ENCODE measurements at regions not wholly inside any gene's neighbourhood (a gene's known extent, or its start where the extent isn't known, plus 50 kb on each side); places are given as distances from the start of the nearest gene placed in this dataset.

DNA sequence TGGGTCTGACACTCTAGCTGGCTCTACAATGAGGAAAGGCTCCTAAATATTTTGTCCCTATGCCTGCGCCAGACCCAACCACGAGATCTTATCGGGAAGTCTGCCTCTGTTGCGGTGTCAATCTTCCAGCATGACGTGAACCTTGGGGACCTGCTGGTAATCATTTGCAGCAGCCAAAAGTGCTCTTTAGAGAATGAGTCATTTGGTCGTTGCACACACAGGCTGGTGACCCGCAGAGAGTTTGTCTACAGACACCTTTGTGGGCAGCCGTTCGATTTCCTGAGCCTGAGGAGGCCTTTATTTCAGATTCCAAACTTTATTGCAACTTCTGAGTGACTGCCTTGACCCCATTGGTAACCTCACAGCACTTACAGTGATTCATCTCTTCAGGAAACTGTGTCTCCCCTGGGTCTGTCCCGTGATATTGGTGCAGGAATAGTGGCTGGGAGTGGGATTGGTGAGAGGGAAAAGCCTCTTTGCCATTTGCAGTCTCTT, 326.1 kb downstream of the NSG2 start (continued):
- TF ChIP-seq, protein P1, sequence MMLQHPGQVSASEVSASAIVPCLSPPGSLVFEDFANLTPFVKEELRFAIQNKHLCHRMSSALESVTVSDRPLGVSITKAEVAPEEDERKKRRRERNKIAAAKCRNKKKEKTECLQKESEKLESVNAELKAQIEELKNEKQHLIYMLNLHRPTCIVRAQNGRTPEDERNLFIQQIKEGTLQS (IDR thresholded peaks at IDR 0.05): no peak

DNA sequence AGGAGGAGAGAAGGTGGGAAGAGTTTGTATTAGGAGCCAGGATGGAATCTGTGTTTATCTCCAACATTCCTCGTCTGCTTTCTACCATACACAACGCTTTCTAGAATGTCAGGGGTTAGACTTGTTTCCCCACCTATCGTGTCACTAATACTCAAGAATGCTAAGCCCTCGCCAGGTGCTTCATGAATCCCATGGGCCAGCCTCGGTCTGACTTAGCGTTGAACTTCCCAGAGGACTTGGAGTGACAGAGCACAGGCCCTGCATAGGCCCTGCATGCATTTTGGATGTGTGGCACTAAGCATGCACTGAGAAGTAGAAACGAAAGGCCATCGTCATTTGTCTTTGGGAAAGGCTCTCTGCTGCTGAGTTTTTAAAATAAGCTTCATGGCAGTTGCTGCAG, 328.7 kb downstream of the NSG2 start:
- no peak for TF ChIP-seq ELF1 (IDR thresholded peaks at IDR 0.05; ENCODE audit: borderline replicate concordance, low read depth)
- no peak for TF ChIP-seq POLR2A (IDR thresholded peaks at IDR 0.05; ENCODE audit: borderline replicate concordance, extremely low read depth, insufficient read depth, insufficient read length)
- no peak for TF ChIP-seq CEBPB (IDR thresholded peaks at IDR 0.05; ENCODE audit: low read depth)
- TF ChIP-seq, protein P2, sequence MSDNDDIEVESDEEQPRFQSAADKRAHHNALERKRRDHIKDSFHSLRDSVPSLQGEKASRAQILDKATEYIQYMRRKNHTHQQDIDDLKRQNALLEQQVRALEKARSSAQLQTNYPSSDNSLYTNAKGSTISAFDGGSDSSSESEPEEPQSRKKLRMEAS (IDR thresholded peaks at IDR 0.05): no peak
- TF ChIP-seq SRF (IDR thresholded peaks at IDR 0.05; ENCODE audit: low read depth): no peak
- Histone ChIP-seq H3K9me3 (ENCODE audit: control insufficient read depth in 1 of 2, insufficient read depth in 1 of 2, low read depth in 1 of 2, low read length in 2 of 2) (no peaks in the 10 kb centered on the region), H3K4me1 (ENCODE audit: control insufficient read depth in 1 of 2, insufficient read depth in 2 of 2, low read length in 2 of 2) (peaks cover 16 to 19% of the 10 kb centered on the region in 2 experiments), H3K9me2 (ENCODE audit: insufficient read depth) (no peaks in the 10 kb centered on the region), H2AFZ (ENCODE audit: low read depth, low read length, poor library complexity, severe bottlenecking) (no peak overlapping the region), H4K20me1 (ENCODE audit: insufficient read depth) (no peaks in the 10 kb centered on the region), H3K4me3 (replicated peaks in 1 of 2; ENCODE audit: low read depth in 1 of 2, low read length in 2 of 2) (no peak overlapping the region), H3K36me3 (ENCODE audit: control insufficient read depth in 1 of 2, insufficient read depth in 2 of 2, low read length in 2 of 2) (no peaks in the 10 kb centered on the region), H3K9ac (ENCODE audit: low read length) (no peak overlapping the region), H3K27ac (ENCODE audit: low read depth, low read length) (no peak overlapping the region), H3K27me3 (ENCODE audit: insufficient read depth, low read length) (peaks cover 38% of the 10 kb centered on the region), H3K79me2 (ENCODE audit: insufficient read depth, low read length) (no peaks in the 10 kb centered on the region), H3K4me2 (ENCODE audit: low read length) (no peak overlapping the region)
- intact Hi-C loops (cut with micrococcal nuclease): no loop called here
- DNase-seq (ENCODE audit: low read depth, low spot score) (no peak), ATAC-seq (no peak)
- BruUV-seq (replicated peaks): no TSS peak
- ChIA-PET CTCF (no interaction called here), RAD21 (ENCODE audit: low non-redundant PET in 1 of 2, low total read pairs in 2 of 2, uncharacterized antibody in 2 of 2, unreplicated experiment in 2 of 2) (no interaction called here), POLR2A (no interaction called here)

DNA sequence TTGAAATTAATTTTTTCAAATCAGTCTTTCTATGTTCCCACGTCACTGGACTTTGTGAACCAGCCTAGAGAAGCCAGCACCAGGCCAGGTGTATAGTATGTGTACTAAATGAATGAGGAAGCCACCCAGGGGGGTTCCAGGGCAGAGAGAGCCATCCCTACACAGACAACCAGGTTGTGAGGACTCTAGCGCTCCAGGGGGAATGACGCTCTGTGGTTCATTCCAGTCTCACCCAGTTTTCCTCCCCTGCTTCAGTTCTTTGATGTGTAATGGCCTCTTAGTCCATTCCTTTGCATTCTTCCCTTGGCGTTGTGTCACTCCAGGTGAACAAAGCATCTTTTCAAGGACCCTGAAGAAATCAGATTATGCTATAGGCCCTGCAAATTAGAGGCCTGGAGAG, 330.6 kb downstream of the NSG2 start:
- no peak overlapping the region for H3K4me2 ChIP-seq (ENCODE audit: low read length)
- peaks cover 27% of the 10 kb centered on the region; the same call in 1 of the 2 replicates for H3K27me3 ChIP-seq (ENCODE audit: insufficient read depth, low read length)
- H3K4me3 ChIP-seq (replicated peaks in 1 of 2; ENCODE audit: low read depth in 1 of 2, low read length in 2 of 2): no peak overlapping the region
- no peak overlapping the region for H3K27ac ChIP-seq (ENCODE audit: low read depth, low read length)
- H2AFZ ChIP-seq (ENCODE audit: low read depth, low read length, poor library complexity, severe bottlenecking): no peak overlapping the region
- no peak overlapping the region for H3K9ac ChIP-seq (ENCODE audit: low read length)
- DNase-seq (ENCODE audit: low read depth, low spot score) (no peak), ATAC-seq (no peak)
- H3K9me2 ChIP-seq (ENCODE audit: insufficient read depth): no peaks in the 10 kb centered on the region
- H3K79me2 ChIP-seq (ENCODE audit: insufficient read depth, low read length): no peaks in the 10 kb centered on the region
- no peaks in the 10 kb centered on the region for H3K36me3 ChIP-seq (ENCODE audit: control insufficient read depth in 1 of 2, insufficient read depth in 2 of 2, low read length in 2 of 2)
- H3K4me1 ChIP-seq (ENCODE audit: control insufficient read depth in 1 of 2, insufficient read depth in 2 of 2, low read length in 2 of 2): peaks cover 12 to 17% of the 10 kb centered on the region in 2 experiments
- RAD21 ChIA-PET (ENCODE audit: low non-redundant PET in 1 of 2, low total read pairs in 2 of 2, uncharacterized antibody in 2 of 2, unreplicated experiment in 2 of 2): no interaction called here
- intact Hi-C loops (cut with micrococcal nuclease): no loop called here
- POLR2A ChIA-PET: no interaction called here
- no peaks in the 10 kb centered on the region for H3K9me3 ChIP-seq (ENCODE audit: control insufficient read depth in 1 of 2, insufficient read depth in 1 of 2, low read depth in 1 of 2, low read length in 2 of 2)
- H4K20me1 ChIP-seq (ENCODE audit: insufficient read depth): no peaks in the 10 kb centered on the region
- CTCF ChIA-PET: no interaction called here
- BruUV-seq (replicated peaks): no TSS peak
- TF ChIP-seq CBX3 (IDR thresholded peaks at IDR 0.05; ENCODE audit: low read depth): no peak
- no peak for TF ChIP-seq SP1 (IDR thresholded peaks at IDR 0.05; ENCODE audit: low read depth)
- no peak for TF ChIP-seq EZH2phosphoT487 (IDR thresholded peaks at IDR 0.05; ENCODE audit: borderline replicate concordance)
- no peak for TF ChIP-seq RAD21 (IDR thresholded peaks at IDR 0.05; ENCODE audit: low read depth)
- no peak for TF ChIP-seq ELF1 (IDR thresholded peaks at IDR 0.05; ENCODE audit: borderline replicate concordance, low read depth)
- no peak for TF ChIP-seq FOSL1 (IDR thresholded peaks at IDR 0.05; ENCODE audit: low read depth)
- no peak for TF ChIP-seq CEBPB (IDR thresholded peaks at IDR 0.05; ENCODE audit: low read depth)
- TF ChIP-seq, protein P3, sequence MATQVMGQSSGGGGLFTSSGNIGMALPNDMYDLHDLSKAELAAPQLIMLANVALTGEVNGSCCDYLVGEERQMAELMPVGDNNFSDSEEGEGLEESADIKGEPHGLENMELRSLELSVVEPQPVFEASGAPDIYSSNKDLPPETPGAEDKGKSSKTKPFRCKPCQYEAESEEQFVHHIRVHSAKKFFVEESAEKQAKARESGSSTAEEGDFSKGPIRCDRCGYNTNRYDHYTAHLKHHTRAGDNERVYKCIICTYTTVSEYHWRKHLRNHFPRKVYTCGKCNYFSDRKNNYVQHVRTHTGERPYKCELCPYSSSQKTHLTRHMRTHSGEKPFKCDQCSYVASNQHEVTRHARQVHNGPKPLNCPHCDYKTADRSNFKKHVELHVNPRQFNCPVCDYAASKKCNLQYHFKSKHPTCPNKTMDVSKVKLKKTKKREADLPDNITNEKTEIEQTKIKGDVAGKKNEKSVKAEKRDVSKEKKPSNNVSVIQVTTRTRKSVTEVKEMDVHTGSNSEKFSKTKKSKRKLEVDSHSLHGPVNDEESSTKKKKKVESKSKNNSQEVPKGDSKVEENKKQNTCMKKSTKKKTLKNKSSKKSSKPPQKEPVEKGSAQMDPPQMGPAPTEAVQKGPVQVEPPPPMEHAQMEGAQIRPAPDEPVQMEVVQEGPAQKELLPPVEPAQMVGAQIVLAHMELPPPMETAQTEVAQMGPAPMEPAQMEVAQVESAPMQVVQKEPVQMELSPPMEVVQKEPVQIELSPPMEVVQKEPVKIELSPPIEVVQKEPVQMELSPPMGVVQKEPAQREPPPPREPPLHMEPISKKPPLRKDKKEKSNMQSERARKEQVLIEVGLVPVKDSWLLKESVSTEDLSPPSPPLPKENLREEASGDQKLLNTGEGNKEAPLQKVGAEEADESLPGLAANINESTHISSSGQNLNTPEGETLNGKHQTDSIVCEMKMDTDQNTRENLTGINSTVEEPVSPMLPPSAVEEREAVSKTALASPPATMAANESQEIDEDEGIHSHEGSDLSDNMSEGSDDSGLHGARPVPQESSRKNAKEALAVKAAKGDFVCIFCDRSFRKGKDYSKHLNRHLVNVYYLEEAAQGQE (IDR thresholded peaks at IDR 0.05; ENCODE audit: low read depth): no peak
- TF ChIP-seq, protein P4, sequence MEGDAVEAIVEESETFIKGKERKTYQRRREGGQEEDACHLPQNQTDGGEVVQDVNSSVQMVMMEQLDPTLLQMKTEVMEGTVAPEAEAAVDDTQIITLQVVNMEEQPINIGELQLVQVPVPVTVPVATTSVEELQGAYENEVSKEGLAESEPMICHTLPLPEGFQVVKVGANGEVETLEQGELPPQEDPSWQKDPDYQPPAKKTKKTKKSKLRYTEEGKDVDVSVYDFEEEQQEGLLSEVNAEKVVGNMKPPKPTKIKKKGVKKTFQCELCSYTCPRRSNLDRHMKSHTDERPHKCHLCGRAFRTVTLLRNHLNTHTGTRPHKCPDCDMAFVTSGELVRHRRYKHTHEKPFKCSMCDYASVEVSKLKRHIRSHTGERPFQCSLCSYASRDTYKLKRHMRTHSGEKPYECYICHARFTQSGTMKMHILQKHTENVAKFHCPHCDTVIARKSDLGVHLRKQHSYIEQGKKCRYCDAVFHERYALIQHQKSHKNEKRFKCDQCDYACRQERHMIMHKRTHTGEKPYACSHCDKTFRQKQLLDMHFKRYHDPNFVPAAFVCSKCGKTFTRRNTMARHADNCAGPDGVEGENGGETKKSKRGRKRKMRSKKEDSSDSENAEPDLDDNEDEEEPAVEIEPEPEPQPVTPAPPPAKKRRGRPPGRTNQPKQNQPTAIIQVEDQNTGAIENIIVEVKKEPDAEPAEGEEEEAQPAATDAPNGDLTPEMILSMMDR (IDR thresholded peaks at IDR 0.05 in 2 of 3, conservative IDR thresholded peaks at IDR 0.05 in 1 of 3; ENCODE audit: borderline replicate concordance in 1 of 3, insufficient read depth in 1 of 3, low read depth in 2 of 3, low read length in 2 of 3): no peak
- no peak for TF ChIP-seq SRF (IDR thresholded peaks at IDR 0.05; ENCODE audit: low read depth)
- TF ChIP-seq, protein P1 (IDR thresholded peaks at IDR 0.05): no peak
- TF ChIP-seq EGR1 (IDR thresholded peaks at IDR 0.05; ENCODE audit: low read depth): no peak

Data from HCT116 (cell line).